Transverse colon (tissue), 4 donors: ENCODE measurements at regions not wholly inside any gene's neighbourhood (a gene's known extent, or its start where the extent isn't known, plus 50 kb on each side); places are given as distances from the start of the nearest gene placed in this dataset.

Source experiments
- DNase-seq: peaks from one replicate; pipeline ENCODE4 v3.0.0-alpha.2; 2019
- H3K27ac ChIP-seq, 4 donors: fragments of 200-600 bp; sonication (generic); 2 replicates each; pipeline ENCODE4 v1.5.1; 2016 to 2018; ENCODE audit warnings: inconsistent platforms in 4 of 4
- H3K27me3 ChIP-seq: fragments of 200-600 bp; sonication (generic); 2 replicates; pipeline ENCODE4 v1.5.1; 2017; ENCODE audit warnings: inconsistent platforms
- H3K36me3 ChIP-seq, 4 donors: fragments of 200-600 bp; sonication (generic); 2 replicates each; pipeline ENCODE4 v1.5.1; 2017 to 2019; ENCODE audit warnings: inconsistent platforms in 4 of 4
- H3K4me1 ChIP-seq, 4 donors: fragments of 200-600 bp; sonication (generic); 2 replicates each; pipeline ENCODE4 v1.5.1; 2017 to 2020; ENCODE audit warnings: inconsistent platforms in 4 of 4
- H3K4me3 ChIP-seq, 4 donors: fragments of 200-600 bp; sonication (generic); 1 replicate in 1 of 4; 2 replicates in 3 of 4; pipeline versions ENCODE4 v1.5.1 to v1.6.1; 2017 to 2019; ENCODE audit warnings: inconsistent platforms in 4 of 4
- H3K9me3 ChIP-seq, 2 donors: fragments of 200-600 bp; sonication (generic); 2 replicates each; pipeline ENCODE4 v1.5.1; 2017 to 2019; ENCODE audit warnings: inconsistent platforms in 2 of 2
- EP300 ChIP-seq: sonication (generic); formaldehyde crosslinking; IDR thresholded peaks from one replicate; pipeline ENCODE4 v1.6.1; 2017; ENCODE audit warnings: antibody characterized with exemption, low read depth
- POLR2A ChIP-seq: fragments of 450-650 bp; IDR thresholded peaks from one replicate; pipeline ENCODE4 v1.6.1; 2016; ENCODE audit warnings: antibody characterized with exemption, mild to moderate bottlenecking, moderate library complexity
- POLR2AphosphoS5 ChIP-seq, 3 donors: sonication (generic); formaldehyde crosslinking; IDR thresholded peaks; one replicate each; pipeline ENCODE4 v1.6.1; 2016; ENCODE audit warnings: antibody characterized with exemption in 3 of 3
- WGBS, 2 donors: methylation state at CpG; one replicate each; pipeline ENCODE4 v1.1.5; 2018; ENCODE audit warnings: low coverage in 1 of 2; 5-methylcytosine and 5-hydroxymethylcytosine counted together
- in situ Hi-C, 4 donors: fragments of 200-750 bp; cut with MboI; loops; one replicate each; pipeline versions ENCODE4 v1.15.0 to v1.15.1; 2017; ENCODE audit warnings: low sequenced_read_pairs in 3 of 4, low pct_ligation_motif_present in 1 of 4, low pct_unique_long_range_greater_than_20kb in 1 of 4
- intact Hi-C: fragments of 100-400 bp; cut with DNase I; formaldehyde crosslinking; loops from one replicate; pipeline ENCODE4 v1.15.1; 2023; ENCODE audit warnings: low total_unique reads
- TF ChIP-seq, protein P1 (sequence below), 5 experiments: fragments of 200-600 bp in 3 of 5; fragments of 450-650 bp in 2 of 5; sonication (generic) in 3 of 5; IDR thresholded peaks; 1 replicate in 2 of 5; 2 replicates in 3 of 5; pipeline ENCODE4 v1.5.1; 2016 to 2017; ENCODE audit warnings: antibody characterized with exemption in 5 of 5, inconsistent platforms in 3 of 5, mild to moderate bottlenecking in 2 of 5, moderate library complexity in 1 of 5

DNA sequence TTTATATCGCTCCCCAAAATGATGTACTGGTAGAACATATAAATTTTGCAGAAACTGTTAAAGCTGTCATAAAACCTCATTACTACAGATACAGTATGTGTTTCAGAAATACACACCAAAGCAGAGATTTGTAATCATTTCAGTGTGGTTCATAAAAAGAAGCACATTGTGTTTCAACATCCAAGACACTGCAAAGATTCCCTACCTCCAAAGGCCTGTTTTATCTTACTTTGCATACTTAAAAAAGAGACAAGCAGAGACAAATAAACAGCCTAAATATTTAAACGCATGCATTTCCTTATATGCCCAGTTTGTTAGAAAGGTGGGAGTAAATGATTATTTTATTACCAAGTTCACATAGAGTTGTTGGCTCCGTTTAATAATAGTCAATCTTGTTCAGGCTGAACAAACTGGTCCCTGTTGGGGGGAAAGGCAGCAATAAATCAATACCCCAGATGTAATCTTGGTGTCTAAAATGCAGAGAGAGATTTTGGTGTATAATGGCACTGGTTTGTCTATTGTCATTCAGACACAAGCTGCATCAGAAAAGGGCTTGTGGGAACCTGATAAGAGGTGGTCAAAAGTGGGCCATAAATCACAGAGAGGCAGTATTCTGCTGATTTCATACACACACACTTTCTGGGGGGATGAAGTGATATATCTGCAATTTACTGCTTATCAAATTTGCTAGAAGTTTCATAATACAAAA lies 321.4 kb upstream of the ETAA1 start:
- peak overlapping the region; percentile 22 to 67 (median 40) for H3K27ac ChIP-seq
- TF ChIP-seq POLR2AphosphoS5 (IDR thresholded peaks at IDR 0.05) (peak in 2 of 3 donors; percentile 15 to 65), POLR2A (no peak), EP300 (peak; percentile 37)
- TF ChIP-seq, protein P1, sequence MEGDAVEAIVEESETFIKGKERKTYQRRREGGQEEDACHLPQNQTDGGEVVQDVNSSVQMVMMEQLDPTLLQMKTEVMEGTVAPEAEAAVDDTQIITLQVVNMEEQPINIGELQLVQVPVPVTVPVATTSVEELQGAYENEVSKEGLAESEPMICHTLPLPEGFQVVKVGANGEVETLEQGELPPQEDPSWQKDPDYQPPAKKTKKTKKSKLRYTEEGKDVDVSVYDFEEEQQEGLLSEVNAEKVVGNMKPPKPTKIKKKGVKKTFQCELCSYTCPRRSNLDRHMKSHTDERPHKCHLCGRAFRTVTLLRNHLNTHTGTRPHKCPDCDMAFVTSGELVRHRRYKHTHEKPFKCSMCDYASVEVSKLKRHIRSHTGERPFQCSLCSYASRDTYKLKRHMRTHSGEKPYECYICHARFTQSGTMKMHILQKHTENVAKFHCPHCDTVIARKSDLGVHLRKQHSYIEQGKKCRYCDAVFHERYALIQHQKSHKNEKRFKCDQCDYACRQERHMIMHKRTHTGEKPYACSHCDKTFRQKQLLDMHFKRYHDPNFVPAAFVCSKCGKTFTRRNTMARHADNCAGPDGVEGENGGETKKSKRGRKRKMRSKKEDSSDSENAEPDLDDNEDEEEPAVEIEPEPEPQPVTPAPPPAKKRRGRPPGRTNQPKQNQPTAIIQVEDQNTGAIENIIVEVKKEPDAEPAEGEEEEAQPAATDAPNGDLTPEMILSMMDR (IDR thresholded peaks at IDR 0.05) = no peak
- no peak overlapping the region for H3K4me3 ChIP-seq
- in situ Hi-C loops = no loop called here
- intact Hi-C loops = no loop called here
- no peaks in the 10 kb centered on the region for H3K27me3 ChIP-seq
- no peak for DNase-seq
- 63 to 65% methylated on average over 3 of the region's 3 CpGs for WGBS, 2 donors
- peaks cover 0 to 3% (median 0%) of the 10 kb centered on the region in 4 donors for H3K4me1 ChIP-seq
- H3K9me3 ChIP-seq = no peaks in the 10 kb centered on the region
- H3K36me3 ChIP-seq = no peaks in the 10 kb centered on the region

DNA sequence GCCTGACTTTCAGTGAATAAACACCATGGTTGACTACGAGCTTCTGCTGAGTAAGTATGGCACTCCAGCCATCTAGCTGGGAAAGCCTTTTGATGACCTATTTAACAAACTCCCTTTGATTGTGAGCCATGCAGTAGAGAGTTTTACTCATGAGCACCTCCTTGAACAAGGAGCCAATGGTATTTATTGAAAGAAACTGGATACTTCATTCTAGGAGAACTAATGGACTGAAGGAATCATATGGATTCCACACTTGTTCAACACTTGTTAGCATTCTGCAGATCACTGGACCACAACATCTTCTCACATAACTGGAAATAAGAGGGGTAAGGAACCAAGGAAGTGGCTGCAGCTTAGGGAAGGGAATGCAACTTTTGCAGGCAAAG lies 320.9 kb upstream of the ETAA1 start:
- DNase-seq = no peak
- no peaks in the 10 kb centered on the region for H3K36me3 ChIP-seq
- H3K9me3 ChIP-seq = no peaks in the 10 kb centered on the region
- 45% methylated on average over 1 of the region's 1 CpG; no CpG with 5 or more reads in 1 of the 2 donors for WGBS, 2 donors
- no peak for TF ChIP-seq POLR2AphosphoS5 (IDR thresholded peaks at IDR 0.05)
- no peak for TF ChIP-seq EP300
- intact Hi-C loops = no loop called here
- in situ Hi-C loops = no loop called here
- peak overlapping the region; percentile 22 to 67 (median 40) for H3K27ac ChIP-seq
- peaks cover 0 to 3% (median 0%) of the 10 kb centered on the region in 4 donors for H3K4me1 ChIP-seq
- H3K27me3 ChIP-seq = no peaks in the 10 kb centered on the region
- no peak overlapping the region for H3K4me3 ChIP-seq

DNA sequence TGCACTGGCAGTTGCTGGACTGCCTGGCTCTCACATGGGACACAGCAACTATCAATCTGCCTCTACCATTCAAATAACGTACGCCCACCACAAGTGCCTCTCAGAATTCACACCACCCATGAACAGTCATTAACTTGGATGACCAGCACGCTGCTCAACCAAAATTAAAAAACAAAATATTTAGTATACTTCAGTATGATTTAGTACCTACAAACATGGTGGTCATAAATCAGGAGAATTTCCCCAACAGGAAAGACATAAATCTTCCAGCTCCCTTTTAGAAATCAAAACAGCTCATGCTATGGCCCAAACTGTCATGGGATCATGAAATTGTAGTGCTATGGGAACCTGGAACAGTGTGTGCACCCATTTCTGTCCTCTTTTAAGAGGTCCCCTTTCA lies 317.4 kb upstream of the ETAA1 start:
- in situ Hi-C loops = no loop called here
- H3K36me3 ChIP-seq = no peaks in the 10 kb centered on the region
- no peaks in the 10 kb centered on the region for H3K9me3 ChIP-seq
- H3K4me3 ChIP-seq = no peak overlapping the region
- DNase-seq = no peak
- no peaks in the 10 kb centered on the region for H3K27me3 ChIP-seq
- no peak for TF ChIP-seq EP300
- peak in 2 of 3 donors; percentile 10 to 39 for TF ChIP-seq POLR2AphosphoS5 (IDR thresholded peaks at IDR 0.05)
- 51% methylated on average over 3 of the region's 3 CpGs; no CpG with 5 or more reads in 1 of the 2 donors for WGBS, 2 donors
- H3K4me1 ChIP-seq = peaks cover 0 to 3% (median 0%) of the 10 kb centered on the region in 4 donors
- peak overlapping the region in 3 of 4 donors; percentile 8 to 54 (median 24) for H3K27ac ChIP-seq
- intact Hi-C loops = no loop called here

DNA sequence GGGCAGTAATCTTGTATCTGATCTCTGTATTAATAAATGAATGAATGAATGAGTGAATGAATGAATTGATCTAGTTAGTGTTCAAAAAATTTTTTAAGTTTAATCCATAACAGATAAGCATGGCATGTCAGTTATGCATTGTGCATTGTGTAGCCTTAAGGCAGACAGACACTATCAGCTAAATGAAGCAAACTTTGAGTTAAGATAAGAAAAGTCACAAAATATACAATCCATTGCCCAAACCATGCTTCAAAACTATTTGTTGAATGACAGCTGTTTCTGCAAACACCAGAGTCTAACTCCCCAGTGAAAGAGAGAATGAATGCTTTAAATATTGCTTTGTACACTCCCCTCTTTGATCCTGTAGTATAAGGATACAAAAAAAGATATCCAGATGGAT lies 314.3 kb upstream of the ETAA1 start:
- no peak overlapping the region for H3K4me3 ChIP-seq
- H3K27ac ChIP-seq = peak overlapping the region; percentile 15 to 60 (median 44)
- peaks cover 0 to 5% (median 0%) of the 10 kb centered on the region in 4 donors for H3K4me1 ChIP-seq
- no peak for DNase-seq
- in situ Hi-C loops = no loop called here
- no peaks in the 10 kb centered on the region for H3K27me3 ChIP-seq
- no peaks in the 10 kb centered on the region for H3K9me3 ChIP-seq
- no peaks in the 10 kb centered on the region for H3K36me3 ChIP-seq
- intact Hi-C loops = no loop called here
- no peak for TF ChIP-seq EP300
- no peak for TF ChIP-seq POLR2A
- no peak for TF ChIP-seq POLR2AphosphoS5 (IDR thresholded peaks at IDR 0.05)
- TF ChIP-seq, protein P1 (IDR thresholded peaks at IDR 0.05) = no peak

DNA sequence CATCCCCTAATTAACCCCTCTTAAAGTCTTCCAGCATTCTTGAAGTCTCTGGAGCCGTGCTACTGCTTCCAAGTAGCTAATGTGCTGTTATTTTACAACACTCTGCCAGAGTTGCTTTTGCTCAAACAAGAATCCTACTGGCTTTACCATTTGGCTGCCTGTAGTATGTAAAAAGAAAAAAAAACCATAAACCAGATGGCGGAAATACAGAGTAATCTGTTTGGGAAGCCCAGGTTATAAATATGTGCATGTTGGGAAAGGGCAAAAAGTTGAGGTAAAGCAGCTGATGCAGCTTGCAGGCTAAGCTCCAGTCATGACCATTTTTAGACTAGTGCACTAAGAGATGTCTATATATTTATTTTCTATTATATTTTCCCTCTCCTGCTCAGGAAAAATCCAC lies 313.2 kb upstream of the ETAA1 start:
- peaks cover 0 to 5% (median 0%) of the 10 kb centered on the region in 4 donors for H3K4me1 ChIP-seq
- DNase-seq = no peak
- WGBS, 2 donors = 31 to 45% methylated on average over 2 of the region's 2 CpGs
- no peaks in the 10 kb centered on the region for H3K27me3 ChIP-seq
- H3K4me3 ChIP-seq = no peak overlapping the region
- no peaks in the 10 kb centered on the region for H3K9me3 ChIP-seq
- in situ Hi-C loops (no loop called here), intact Hi-C loops (no loop called here)
- TF ChIP-seq, protein P1 (IDR thresholded peaks at IDR 0.05) = no peak
- TF ChIP-seq EP300 = peak; percentile 44
- TF ChIP-seq POLR2A = no peak
- peak; percentile 30 to 57 (median 55) for TF ChIP-seq POLR2AphosphoS5 (IDR thresholded peaks at IDR 0.05)
- H3K36me3 ChIP-seq = no peaks in the 10 kb centered on the region
- H3K27ac ChIP-seq = peak overlapping the region; percentile 36 to 60 (median 45)
